Caco-2 (cell line): ENCODE measurements at regions not wholly inside any gene's neighbourhood (a gene's known extent, or its start where the extent isn't known, plus 50 kb on each side); places are given as distances from the start of the nearest gene placed in this dataset.

ENCODE experiments used
- BruUV-seq: library from RNA; stranded (reverse); fragments of 400-500 nt; replicated peaks from 2 replicates; lab custom pipeline; 2021; lab: Mats Ljungman, UMichigan
- CTCF ChIA-PET: fragments of 300-600 bp; sonication (Branson Sonifier 250); formaldehyde crosslinking; loops from one replicate; lab custom pipeline; 2022; ENCODE audit warnings: antibody characterized with exemption; lab: Charles Lee
- POLR2A ChIA-PET: fragments of 300-600 bp; sonication (Branson Sonifier 250); formaldehyde crosslinking; loops from one replicate; lab custom pipeline; 2022; ENCODE audit warnings: antibody characterized with exemption; lab: Charles Lee
- DNase-seq, 2 experiments: peaks; one replicate each; pipeline versions ENCODE4 v3.0.0 to v3.0.0-alpha.2; 2020 to 2022
- H3K27me3 ChIP-seq: replicated peaks from 2 replicates; pipeline ENCODE4 v1.6.0; 2011; ENCODE audit warnings: low read length; ENCODE audit not compliant: control insufficient read depth, insufficient read depth
- H3K36me3 ChIP-seq: 2 replicates; pipeline ENCODE4 v1.5.1; 2011; ENCODE audit warnings: low read length; ENCODE audit not compliant: control insufficient read depth, insufficient read depth
- H3K4me1 ChIP-seq: fragments of 250-450 bp; sonication (Bioruptor Pico); 2 replicates; pipeline ENCODE4 v1.5.1; 2020; ENCODE audit warnings: mild to moderate bottlenecking
- H3K4me3 ChIP-seq: 2 replicates; pipeline ENCODE4 v1.5.1; 2011; ENCODE audit warnings: low read depth, mild to moderate bottlenecking, control low read depth, low read length
- H3K9me3 ChIP-seq: fragments of 250-450 bp; sonication (Bioruptor Pico); 2 replicates; pipeline ENCODE4 v1.5.1; 2020; ENCODE audit warnings: mild to moderate bottlenecking, moderate library complexity
- H3K27ac Mint-ChIP-seq: one replicate; pipeline ENCODE4 v1.8.0; 2022; ENCODE audit warnings: mixed read lengths; ENCODE audit not compliant: unreplicated experiment
- H3K27me3 Mint-ChIP-seq: one replicate; pipeline ENCODE4 v1.8.0; 2022; ENCODE audit warnings: mixed read lengths; ENCODE audit not compliant: insufficient read depth, unreplicated experiment
- H3K36me3 Mint-ChIP-seq: one replicate; pipeline ENCODE4 v1.8.0; 2022; ENCODE audit warnings: mild to moderate bottlenecking, mixed read lengths; ENCODE audit not compliant: insufficient read depth, unreplicated experiment
- H3K4me1 Mint-ChIP-seq: one replicate; pipeline ENCODE4 v1.8.0; 2022; ENCODE audit warnings: low read depth, mixed read lengths; ENCODE audit not compliant: unreplicated experiment
- H3K4me3 Mint-ChIP-seq: one replicate; pipeline ENCODE4 v1.8.0; 2022; ENCODE audit warnings: mild to moderate bottlenecking, moderate library complexity, mixed read lengths; ENCODE audit not compliant: unreplicated experiment
- H3K9me3 Mint-ChIP-seq: one replicate; pipeline ENCODE4 v1.8.0; 2022; ENCODE audit warnings: mixed read lengths; ENCODE audit not compliant: unreplicated experiment
- CTCF ChIP-seq, 2 experiments: fragments of 200-600 bp in 1 of 2; IDR thresholded peaks; 1 replicate in 1 of 2; 2 replicates in 1 of 2; pipeline versions ENCODE4 v1.5.1 to v1.8.0; 2011 to 2022; ENCODE audit warnings: antibody characterized with exemption in 1 of 2, control low read depth in 1 of 2, inconsistent platforms in 1 of 2, low read depth in 1 of 2, low read length in 1 of 2, mild to moderate bottlenecking in 1 of 2, moderate library complexity in 1 of 2; ENCODE audit not compliant: insufficient read depth in 1 of 2, severe bottlenecking in 1 of 2, unreplicated experiment in 1 of 2
- intact Hi-C: fragments of 100-400 bp; cut with micrococcal nuclease; formaldehyde crosslinking; loops from one replicate; pipeline ENCODE4 v1.10.0; 2022; ENCODE audit not compliant: unreplicated experiment

- no peaks in the 10 kb centered on the region for H3K27me3 ChIP-seq
- BruUV-seq: no TSS peak
- H3K36me3 ChIP-seq: no peaks in the 10 kb centered on the region
- no peaks in the 10 kb centered on the region; the same call in 1 of the 2 replicates for H3K9me3 ChIP-seq
- intact Hi-C loops: loop anchor here (10.0 kb wide), 1 partner anchor 462 kb away; no protein-coding TSS in a partner anchor
- DNase-seq: no peak
- Mint-ChIP-seq H3K27ac (no peak overlapping the region), H3K27me3 (no peaks in the 10 kb centered on the region), H3K4me1 (no peaks in the 10 kb centered on the region), H3K4me3 (no peak overlapping the region), H3K9me3 (no peaks in the 10 kb centered on the region), H3K36me3 (no peaks in the 10 kb centered on the region)
- no peak for TF ChIP-seq CTCF (IDR thresholded peaks at IDR 0.05; ENCODE audit: insufficient read depth in 1 of 2, low read depth in 1 of 2, low read length in 1 of 2, severe bottlenecking in 1 of 2, unreplicated experiment in 1 of 2)
- peaks cover 9% of the 10 kb centered on the region; the same call in 1 of the 2 replicates for H3K4me1 ChIP-seq
- CTCF ChIA-PET: no interaction called here
- no peak overlapping the region for H3K4me3 ChIP-seq
- POLR2A ChIA-PET: no interaction called here
These were observed 337.7 kb downstream of the MEIS1 start for GRCh38 chr2:66772618-66773017.

GRCh38 chr2:66775730-66776422 is 341.0 kb downstream of the MEIS1 start:
- DNase-seq: no peak
- Mint-ChIP-seq H3K9me3 (no peaks in the 10 kb centered on the region), H3K27me3 (no peaks in the 10 kb centered on the region), H3K36me3 (no peaks in the 10 kb centered on the region), H3K27ac (no peak overlapping the region), H3K4me1 (no peaks in the 10 kb centered on the region), H3K4me3 (no peak overlapping the region)
- ChIA-PET CTCF (no interaction called here), POLR2A (no interaction called here)
- H3K27me3 ChIP-seq: no peaks in the 10 kb centered on the region
- BruUV-seq: no TSS peak
- peaks cover 9% of the 10 kb centered on the region; the same call in 1 of the 2 replicates for H3K4me1 ChIP-seq
- H3K36me3 ChIP-seq: no peaks in the 10 kb centered on the region
- intact Hi-C loops: loop anchor here (10.0 kb wide), 1 partner anchor 459 kb away; no protein-coding TSS in a partner anchor
- TF ChIP-seq CTCF (IDR thresholded peaks at IDR 0.05; ENCODE audit: insufficient read depth in 1 of 2, low read depth in 1 of 2, low read length in 1 of 2, severe bottlenecking in 1 of 2, unreplicated experiment in 1 of 2): no peak
- peaks cover 2% of the 10 kb centered on the region; the same call in 1 of the 2 replicates for H3K9me3 ChIP-seq
- H3K4me3 ChIP-seq: no peak overlapping the region

- no peaks in the 10 kb centered on the region for H3K9me3 Mint-ChIP-seq
- H3K9me3 ChIP-seq: peaks cover 2% of the 10 kb centered on the region; the same call in 1 of the 2 replicates
- POLR2A ChIA-PET: no interaction called here
- intact Hi-C loops: no loop called here
- no peaks in the 10 kb centered on the region for H3K36me3 ChIP-seq
- no peaks in the 10 kb centered on the region for H3K36me3 Mint-ChIP-seq
- TF ChIP-seq CTCF (IDR thresholded peaks at IDR 0.05; ENCODE audit: insufficient read depth in 1 of 2, low read depth in 1 of 2, low read length in 1 of 2, severe bottlenecking in 1 of 2, unreplicated experiment in 1 of 2): no peak
- CTCF ChIA-PET: no interaction called here
- H3K4me1 Mint-ChIP-seq: peaks cover 6% of the 10 kb centered on the region
- no TSS peak for BruUV-seq
- H3K27ac Mint-ChIP-seq: no peak overlapping the region
- DNase-seq: no peak
- H3K27me3 Mint-ChIP-seq: no peaks in the 10 kb centered on the region
- no peak overlapping the region for H3K4me3 Mint-ChIP-seq
- H3K27me3 ChIP-seq: no peaks in the 10 kb centered on the region
- no peak overlapping the region for H3K4me3 ChIP-seq
- peaks cover 10% of the 10 kb centered on the region; the same call in 1 of the 2 replicates for H3K4me1 ChIP-seq
These were observed 346.9 kb downstream of the MEIS1 start for GRCh38 chr2:66781804-66782203.
